Spinal cord (tissue), 9 donors: ENCODE measurements at regions not wholly inside any gene's neighbourhood (a gene's known extent, or its start where the extent isn't known, plus 50 kb on each side); places are given as distances from the start of the nearest gene placed in this dataset.
A peak's percentile ranks its signal among the peaks of the same experiment; 100 is the strongest.

ENCODE experiments used
- DNase-seq, 6 donors: peaks; one replicate each; pipeline versions ENCODE4 v3.0.0 to v3.0.0-alpha.2; 2013 to 2015; ENCODE audit warnings: low spot score in 6 of 6, low read depth in 4 of 6
- H3K27ac ChIP-seq: one replicate; pipeline ENCODE4 v1.5.1; 2013; ENCODE audit warnings: low read depth, low read length, control low read depth
- H3K27me3 ChIP-seq: one replicate; pipeline ENCODE4 v1.6.1; 2013; ENCODE audit warnings: low read length; ENCODE audit not compliant: control insufficient read depth, insufficient read depth
- H3K36me3 ChIP-seq: one replicate; pipeline ENCODE4 v1.6.1; 2013; ENCODE audit warnings: low read length; ENCODE audit not compliant: control insufficient read depth, insufficient read depth
- H3K4me1 ChIP-seq: one replicate; pipeline ENCODE4 v1.6.1; 2013; ENCODE audit warnings: low read length; ENCODE audit not compliant: control insufficient read depth, insufficient read depth
- H3K4me3 ChIP-seq: one replicate; pipeline ENCODE4 v1.5.1; 2013; ENCODE audit warnings: low read depth, low read length, control low read depth
- H3K9me3 ChIP-seq: one replicate; pipeline ENCODE4 v1.6.1; 2013; ENCODE audit warnings: low read length; ENCODE audit not compliant: control insufficient read depth, insufficient read depth
- WGBS: methylation state at CpG from one replicate; pipeline ENCODE4 v1.1.5; 2013; ENCODE audit warnings: missing lambda C conversion rate; ENCODE audit not compliant: insufficient coverage; 5-methylcytosine and 5-hydroxymethylcytosine counted together
- donor health status: healthy.

DNA sequence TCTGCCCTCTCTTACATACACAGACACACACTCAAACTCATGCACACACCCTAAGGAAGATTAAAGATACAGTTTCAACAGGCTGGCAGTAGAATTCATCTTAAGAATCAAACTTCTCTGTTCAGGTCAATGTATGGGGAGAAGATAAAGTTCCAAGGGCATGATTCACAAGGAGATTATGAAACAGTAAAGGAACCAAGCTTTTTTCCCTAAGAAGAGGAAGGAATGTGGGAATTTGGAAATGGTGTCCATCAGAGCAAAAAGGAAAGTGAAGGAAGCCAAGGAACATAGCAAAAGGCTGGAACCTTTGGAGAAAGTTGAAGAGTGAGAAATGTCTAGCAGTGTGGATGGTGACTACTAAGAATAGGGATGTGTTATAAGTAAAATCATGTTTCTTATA lies 191.0 kb upstream of the NPY2R start:
- no peaks in the 10 kb centered on the region for H3K4me1 ChIP-seq
- H3K36me3 ChIP-seq = no peaks in the 10 kb centered on the region
- no peak overlapping the region for H3K4me3 ChIP-seq
- no peak overlapping the region for H3K27ac ChIP-seq
- H3K9me3 ChIP-seq = no peaks in the 10 kb centered on the region
- H3K27me3 ChIP-seq = no peaks in the 10 kb centered on the region
- no peak for DNase-seq

DNA sequence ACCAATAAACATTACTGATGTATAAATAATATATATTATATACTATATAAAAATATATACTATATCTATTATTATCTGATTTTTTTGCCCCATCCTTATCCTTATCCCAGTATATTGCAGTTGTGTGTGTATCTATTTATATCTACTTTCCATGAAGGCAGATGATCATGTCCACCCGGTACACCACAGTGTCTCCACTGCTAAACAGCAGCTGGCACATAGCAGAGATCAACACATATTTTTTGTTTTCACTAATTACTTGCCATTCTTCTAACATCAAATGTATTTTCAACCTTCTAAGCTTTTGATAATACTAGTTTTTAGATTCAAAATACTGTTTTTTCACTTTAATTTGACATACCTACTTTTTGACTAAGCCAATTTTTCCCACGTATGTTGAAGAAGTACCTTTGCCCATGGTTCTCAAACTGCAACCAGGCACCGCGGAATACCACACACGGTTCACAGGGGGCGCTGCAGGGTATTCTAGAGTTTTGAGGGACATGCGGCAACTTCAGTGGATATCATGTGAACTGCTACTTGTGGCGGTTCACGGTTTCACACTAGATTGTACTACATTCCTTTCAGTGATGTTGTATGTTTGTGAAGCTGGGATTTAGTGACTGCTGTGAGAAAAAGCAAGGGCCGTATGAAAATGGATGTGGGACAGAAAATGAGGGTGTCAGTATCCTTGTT lies 182.5 kb upstream of the NPY2R start:
- peak in 1 of 6 donors; percentile 22 for DNase-seq

DNA sequence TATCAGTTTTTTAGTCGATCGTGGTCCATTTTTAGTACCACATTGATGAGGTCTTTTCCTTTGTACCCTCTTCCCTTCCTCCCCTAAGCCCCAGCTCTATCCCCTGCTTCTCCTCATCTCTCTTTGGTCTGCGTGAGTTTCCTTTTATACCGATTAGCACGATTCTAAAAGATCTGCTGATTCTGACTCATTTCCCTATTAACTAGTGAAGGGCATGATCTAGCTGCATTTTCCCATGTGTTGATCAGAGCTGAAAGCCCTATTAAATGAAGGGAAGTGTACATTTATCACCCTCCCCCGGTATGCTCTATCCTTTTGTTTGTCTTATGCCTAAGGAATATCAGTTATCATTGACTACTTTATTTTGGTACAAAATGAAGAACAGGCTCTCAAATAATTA lies 181.7 kb upstream of the NPY2R start:
- no peak overlapping the region for H3K4me3 ChIP-seq
- H3K9me3 ChIP-seq = no peaks in the 10 kb centered on the region
- H3K27ac ChIP-seq = no peak overlapping the region
- no peaks in the 10 kb centered on the region for H3K27me3 ChIP-seq
- no peaks in the 10 kb centered on the region for H3K36me3 ChIP-seq
- no peaks in the 10 kb centered on the region for H3K4me1 ChIP-seq
- DNase-seq = no peak
- WGBS = no CpG with 5 or more reads among the region's 6 CpGs

More for the DNA sequence above, 182.5 kb upstream of the NPY2R start:
- H3K4me1 ChIP-seq = no peaks in the 10 kb centered on the region
- WGBS = 67% methylated on average over 1 of the region's 10 CpGs
- no peaks in the 10 kb centered on the region for H3K36me3 ChIP-seq
- H3K9me3 ChIP-seq = no peaks in the 10 kb centered on the region
- no peak overlapping the region for H3K4me3 ChIP-seq
- H3K27ac ChIP-seq = no peak overlapping the region
- no peaks in the 10 kb centered on the region for H3K27me3 ChIP-seq

DNA sequence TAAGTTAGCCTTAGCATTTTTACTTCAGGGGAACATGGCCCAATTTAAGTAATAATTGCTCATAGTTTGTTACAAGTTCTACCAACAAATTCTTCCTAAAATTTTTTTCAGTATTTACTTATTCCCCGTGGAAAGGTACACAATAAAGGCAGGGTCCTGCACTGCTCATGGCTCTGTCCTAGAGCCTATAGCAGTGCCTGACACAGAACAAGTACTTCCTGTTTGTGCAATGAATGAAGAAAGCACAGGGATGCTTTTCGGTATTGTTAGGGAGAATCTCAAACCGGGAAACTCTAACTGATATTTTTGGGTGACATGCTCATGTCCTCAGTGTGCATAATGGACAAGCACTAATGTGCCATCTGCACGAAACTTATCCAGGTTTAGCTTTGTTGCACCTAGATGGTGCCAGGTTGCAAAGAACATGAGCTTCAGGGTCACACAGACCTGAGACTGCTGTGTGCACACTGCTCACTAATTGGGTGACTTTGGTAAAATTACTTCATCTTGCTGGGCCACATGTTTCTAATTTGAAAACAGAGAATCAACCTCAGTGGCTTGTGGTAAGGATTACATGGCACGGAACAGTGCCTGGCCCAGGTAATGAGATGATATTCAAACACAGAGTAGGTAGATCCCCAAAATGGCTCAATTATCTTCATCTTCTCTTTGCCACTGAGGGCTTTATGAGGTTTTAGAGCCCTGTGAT lies 175.8 kb upstream of the NPY2R start:
- WGBS = 97% methylated on average over 5 of the region's 5 CpGs
- H3K9me3 ChIP-seq = no peaks in the 10 kb centered on the region
- no peaks in the 10 kb centered on the region for H3K4me1 ChIP-seq
- no peak for DNase-seq
- no peaks in the 10 kb centered on the region for H3K27me3 ChIP-seq
- H3K36me3 ChIP-seq = no peaks in the 10 kb centered on the region
- H3K4me3 ChIP-seq = no peak overlapping the region
- H3K27ac ChIP-seq = no peak overlapping the region

DNA sequence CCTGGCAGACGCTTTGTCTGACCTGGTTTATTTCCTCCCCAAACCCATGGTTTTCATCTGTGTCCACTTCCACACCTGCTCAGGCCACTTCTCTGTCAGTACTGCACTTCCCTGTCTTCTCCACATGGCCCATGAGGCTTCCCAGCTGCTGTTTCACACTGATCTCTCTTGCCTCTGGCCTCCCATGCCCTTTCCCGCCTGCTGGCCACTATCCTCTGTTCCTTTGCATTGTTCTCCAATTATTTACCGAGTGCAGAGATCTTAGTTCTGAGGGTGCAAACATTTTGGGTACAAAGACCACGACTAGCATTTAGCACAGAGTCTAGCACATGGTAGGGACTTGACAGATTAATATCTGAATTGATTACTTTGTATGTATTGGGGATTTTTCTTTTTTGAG lies 174.8 kb upstream of the NPY2R start:
- H3K4me3 ChIP-seq = no peak overlapping the region
- H3K9me3 ChIP-seq = no peaks in the 10 kb centered on the region
- no peak for DNase-seq
- no peaks in the 10 kb centered on the region for H3K4me1 ChIP-seq
- no peaks in the 10 kb centered on the region for H3K36me3 ChIP-seq
- no peak overlapping the region for H3K27ac ChIP-seq
- H3K27me3 ChIP-seq = no peaks in the 10 kb centered on the region
- WGBS = 83% methylated on average over 4 of the region's 4 CpGs

DNA sequence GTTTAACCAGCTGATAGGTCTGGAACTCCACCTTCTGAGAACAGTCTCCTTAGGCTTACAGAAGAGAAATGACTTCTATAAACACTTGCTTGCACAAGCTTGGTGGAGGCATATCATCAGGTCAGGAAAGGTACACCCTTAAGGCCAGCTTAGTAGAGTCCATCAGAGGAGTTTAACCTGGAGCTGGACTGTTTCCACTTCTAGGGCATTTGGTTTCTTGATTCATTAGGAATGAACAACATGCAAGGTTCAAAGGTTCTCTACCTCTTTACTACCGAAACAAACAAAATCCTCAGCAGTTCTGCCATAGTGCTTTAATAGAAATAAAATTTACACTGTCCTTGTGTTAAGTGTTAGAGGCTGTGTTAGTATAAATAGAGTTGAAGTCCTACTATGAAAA lies 171.4 kb upstream of the NPY2R start:
- DNase-seq = no peak
- Histone ChIP-seq H3K36me3 (no peaks in the 10 kb centered on the region), H3K27me3 (no peaks in the 10 kb centered on the region), H3K9me3 (no peaks in the 10 kb centered on the region), H3K4me1 (no peaks in the 10 kb centered on the region), H3K4me3 (no peak overlapping the region), H3K27ac (no peak overlapping the region)
- WGBS = no CpG with 5 or more reads among the region's 1 CpG

DNA sequence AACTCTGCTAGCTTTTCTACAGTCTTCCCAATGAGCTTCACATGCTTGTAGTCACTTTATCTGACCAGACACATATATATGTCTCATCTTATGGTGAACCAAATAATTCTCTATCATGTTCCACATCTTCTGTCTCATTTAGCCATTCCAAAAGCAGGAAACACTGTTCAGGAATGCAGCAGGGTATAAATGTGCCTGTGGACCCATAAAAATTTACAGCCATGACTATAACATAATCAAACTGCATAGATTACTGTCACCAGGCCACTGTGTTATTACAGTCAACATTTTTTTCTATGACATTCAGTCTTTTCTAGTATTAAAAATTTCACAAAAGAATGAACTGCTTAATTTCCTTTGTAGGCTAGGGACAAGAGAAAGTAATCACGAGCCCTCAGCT lies 170.0 kb upstream of the NPY2R start:
- DNase-seq = peak in 1 of 6 donors; percentile 45
- no peak overlapping the region for H3K4me3 ChIP-seq
- WGBS = no CpG with 5 or more reads among the region's 1 CpG
- H3K4me1 ChIP-seq = no peaks in the 10 kb centered on the region
- H3K27me3 ChIP-seq = no peaks in the 10 kb centered on the region
- H3K27ac ChIP-seq = no peak overlapping the region
- no peaks in the 10 kb centered on the region for H3K36me3 ChIP-seq
- no peaks in the 10 kb centered on the region for H3K9me3 ChIP-seq

DNA sequence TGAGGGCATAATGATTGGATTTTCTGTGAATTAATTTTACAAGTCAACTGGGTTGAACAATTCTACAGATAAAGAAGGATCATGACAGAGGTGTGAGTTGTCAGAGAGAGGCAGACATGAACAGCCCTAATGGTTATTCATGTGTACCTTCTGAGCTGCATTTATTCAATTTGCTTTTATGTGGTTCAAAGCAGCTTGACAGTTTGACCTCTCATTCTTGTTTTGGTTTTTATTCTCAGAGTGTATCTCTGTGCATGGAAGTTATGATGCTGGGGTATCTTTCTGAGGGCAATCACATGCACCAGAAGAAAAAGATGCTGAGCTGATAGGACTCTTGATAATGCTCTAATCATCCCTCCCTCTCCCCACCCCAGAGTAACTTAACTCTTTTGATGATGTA lies 169.3 kb upstream of the NPY2R start:
- no peaks in the 10 kb centered on the region for H3K27me3 ChIP-seq
- H3K4me3 ChIP-seq = no peak overlapping the region
- DNase-seq = no peak
- no peaks in the 10 kb centered on the region for H3K9me3 ChIP-seq
- no peak overlapping the region for H3K27ac ChIP-seq
- no peaks in the 10 kb centered on the region for H3K4me1 ChIP-seq
- no peaks in the 10 kb centered on the region for H3K36me3 ChIP-seq

DNA sequence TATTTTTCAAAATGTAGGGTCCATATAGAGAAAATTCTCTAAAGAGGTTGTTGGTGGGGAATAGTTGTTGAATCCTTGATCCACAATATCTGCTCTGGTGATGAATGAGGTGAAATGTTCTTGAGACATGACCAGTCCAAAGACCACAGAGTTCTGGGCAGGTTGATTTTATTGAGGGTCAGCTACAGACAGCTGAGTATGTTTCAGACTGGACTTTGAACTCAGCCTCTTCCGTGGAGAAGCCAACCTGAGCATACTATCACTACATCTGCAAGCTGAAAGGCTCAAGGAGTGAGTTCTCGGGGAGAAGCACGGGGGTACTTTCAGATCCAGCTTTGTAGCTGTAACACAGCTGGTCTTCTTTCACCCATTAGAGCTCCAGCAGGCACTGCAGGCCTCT lies 168.4 kb upstream of the NPY2R start:
- 81% methylated on average over 3 of the region's 3 CpGs for WGBS
- no peaks in the 10 kb centered on the region for H3K27me3 ChIP-seq
- H3K4me1 ChIP-seq = no peaks in the 10 kb centered on the region
- H3K4me3 ChIP-seq = no peak overlapping the region
- no peak overlapping the region for H3K27ac ChIP-seq
- H3K36me3 ChIP-seq = no peaks in the 10 kb centered on the region
- DNase-seq = no peak
- no peaks in the 10 kb centered on the region for H3K9me3 ChIP-seq

DNA sequence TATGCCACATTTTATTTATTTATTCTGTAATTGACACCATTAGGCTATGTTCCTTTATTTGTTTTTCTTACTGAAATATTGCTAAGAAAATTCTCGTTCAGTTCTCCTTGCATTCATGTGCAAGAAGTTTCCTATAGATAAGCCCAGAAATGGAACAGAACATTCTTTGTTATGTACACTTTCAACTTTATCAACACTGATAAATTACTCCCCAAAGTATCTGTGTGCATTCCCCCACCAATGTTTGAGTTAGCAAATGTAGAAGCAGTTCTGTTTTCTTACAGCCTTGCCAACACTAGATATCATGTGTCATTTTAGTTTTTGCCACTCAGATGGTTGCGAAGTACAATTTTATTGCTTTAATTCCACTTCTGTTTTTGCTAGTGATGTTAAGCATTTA lies 166.4 kb upstream of the NPY2R start:
- Histone ChIP-seq H3K9me3 (no peaks in the 10 kb centered on the region), H3K4me3 (no peak overlapping the region), H3K27ac (no peak overlapping the region), H3K4me1 (no peaks in the 10 kb centered on the region), H3K36me3 (no peaks in the 10 kb centered on the region), H3K27me3 (no peaks in the 10 kb centered on the region)
- DNase-seq = no peak
- no CpG with 5 or more reads among the region's 2 CpGs for WGBS
